Globus pallidus (tissue), 1 donor: ENCODE measurements at regions not wholly inside any gene's neighbourhood (a gene's known extent, or its start where the extent isn't known, plus 50 kb on each side); places are given as distances from the start of the nearest gene placed in this dataset.

Source experiments
- DNase-seq: peaks from one replicate; pipeline ENCODE4 v3.0.0-alpha.2; 2015; ENCODE audit warnings: low spot score

GRCh38 chr18:43883886-43884285, 606.6 kb upstream of the SYT4 start:
- no peak for DNase-seq

GRCh38 chr18:43886341-43886740, 609.1 kb upstream of the SYT4 start:
- no peak for DNase-seq

DNA sequence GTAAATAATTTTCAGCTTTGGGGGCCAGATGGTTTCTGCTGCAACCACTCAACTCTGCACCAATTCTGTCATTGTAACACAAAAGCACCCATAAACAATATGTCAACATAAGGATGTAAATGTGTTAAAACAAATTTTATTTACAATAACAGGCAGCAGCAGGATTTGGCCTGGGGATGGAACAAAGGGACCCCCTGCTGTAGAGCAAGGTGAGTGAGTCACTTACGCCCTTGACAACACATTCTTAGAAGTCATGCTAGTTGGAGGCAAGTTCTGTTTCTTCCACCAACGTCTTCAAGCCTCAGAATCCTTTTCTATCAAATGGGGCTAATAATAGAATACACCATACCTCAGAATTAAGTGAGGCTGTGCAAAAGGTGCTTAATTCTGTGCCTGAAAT, 610.2 kb upstream of the SYT4 start:
- no peak for DNase-seq

DNA sequence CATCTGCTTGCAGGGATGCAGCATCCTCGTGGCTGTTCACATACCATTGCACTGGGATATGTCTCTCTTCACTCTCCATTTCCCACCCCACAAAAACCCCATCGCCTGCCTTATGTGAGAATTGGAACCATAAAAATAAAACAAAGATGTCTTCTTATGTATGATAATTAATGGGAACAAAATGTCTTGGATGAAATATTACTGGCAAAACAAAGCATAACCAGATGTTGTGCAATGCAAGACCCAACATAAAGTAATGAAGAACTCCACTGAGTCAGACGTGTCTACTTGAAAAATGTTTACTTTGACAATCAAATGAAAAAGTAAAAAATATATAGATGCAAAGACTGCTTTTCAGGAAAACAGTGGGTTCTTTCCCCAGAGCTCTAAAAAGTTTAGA, 611.3 kb upstream of the SYT4 start:
- no peak for DNase-seq

- no peak for DNase-seq
These were observed 615.8 kb upstream of the SYT4 start for GRCh38 chr18:43893001-43893637.

DNA sequence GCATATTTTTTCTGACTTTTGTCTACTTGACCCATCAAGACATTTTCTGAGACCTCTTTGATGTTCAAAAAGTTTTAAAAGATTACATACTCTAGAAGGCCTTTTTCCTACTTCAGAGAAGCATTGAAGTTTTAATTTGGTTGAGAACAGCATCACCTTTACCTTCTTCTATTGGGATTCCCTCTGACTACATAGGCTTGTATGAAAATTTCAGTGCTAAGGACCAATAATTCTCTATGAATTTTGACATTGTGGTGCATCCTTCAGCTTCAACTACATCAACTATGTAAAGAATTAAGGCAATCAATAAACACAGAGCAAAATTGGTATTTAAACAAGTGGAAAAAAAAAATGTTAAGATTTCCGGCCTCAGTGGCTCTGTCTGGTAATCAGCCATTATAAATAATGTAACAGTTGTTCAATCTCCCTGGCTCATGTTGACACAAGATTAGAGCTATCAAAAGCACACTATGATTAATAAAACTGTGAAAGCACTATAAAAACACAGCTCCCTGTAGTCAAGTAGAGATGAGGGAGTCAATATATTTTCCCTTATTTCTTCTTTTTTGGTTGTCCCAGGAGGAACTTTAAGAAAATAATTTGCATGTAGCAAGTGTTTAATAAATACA, 627.0 kb upstream of the SYT4 start:
- no peak for DNase-seq

DNA sequence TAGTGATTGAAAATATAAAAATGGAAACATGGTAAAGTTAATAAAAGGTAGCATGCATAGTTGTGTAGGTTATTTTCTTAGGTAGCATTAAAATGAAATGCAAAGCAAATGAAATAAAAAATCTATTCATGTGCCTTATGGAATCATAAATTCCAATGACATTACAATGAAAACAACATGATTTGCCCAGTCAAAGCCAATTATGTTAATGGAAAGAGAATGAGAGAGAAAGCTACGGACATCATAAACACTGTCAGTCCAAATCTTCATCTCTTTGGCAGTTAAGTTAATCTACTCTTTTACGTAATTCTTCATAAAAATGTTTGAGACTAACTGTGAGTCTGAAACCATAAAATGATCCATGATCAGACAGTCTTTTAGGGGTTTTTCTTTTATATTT, 636.7 kb upstream of the SYT4 start:
- no peak for DNase-seq

GRCh38 chr18:43916984-43917383, 639.7 kb upstream of the SYT4 start:
- DNase-seq: no peak

DNA sequence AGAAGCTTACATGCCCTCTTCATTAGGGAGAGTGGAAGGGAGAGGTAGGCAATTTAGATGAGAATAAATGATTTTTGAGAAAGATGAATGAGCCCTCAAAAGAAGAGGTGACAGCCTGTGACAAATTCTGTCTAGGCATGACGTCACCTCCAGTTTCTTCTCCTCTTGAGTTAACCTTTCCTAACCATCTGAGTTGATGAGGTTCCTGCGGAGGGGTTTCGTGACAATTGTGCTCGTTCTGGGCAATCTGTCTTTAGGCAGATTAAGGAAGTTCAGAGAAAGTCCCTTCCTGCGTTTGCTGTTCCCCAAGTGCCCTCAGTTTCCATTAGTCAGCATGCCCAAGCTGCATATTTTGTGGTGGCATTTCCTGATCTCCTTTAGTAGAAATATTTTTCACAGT, 640.2 kb upstream of the SYT4 start:
- no peak for DNase-seq

- no peak for DNase-seq
These were observed 642.3 kb upstream of the SYT4 start for GRCh38 chr18:43919551-43919950.

GRCh38 chr18:43931439-43931838, 654.1 kb upstream of the SYT4 start:
- DNase-seq: no peak

DNA sequence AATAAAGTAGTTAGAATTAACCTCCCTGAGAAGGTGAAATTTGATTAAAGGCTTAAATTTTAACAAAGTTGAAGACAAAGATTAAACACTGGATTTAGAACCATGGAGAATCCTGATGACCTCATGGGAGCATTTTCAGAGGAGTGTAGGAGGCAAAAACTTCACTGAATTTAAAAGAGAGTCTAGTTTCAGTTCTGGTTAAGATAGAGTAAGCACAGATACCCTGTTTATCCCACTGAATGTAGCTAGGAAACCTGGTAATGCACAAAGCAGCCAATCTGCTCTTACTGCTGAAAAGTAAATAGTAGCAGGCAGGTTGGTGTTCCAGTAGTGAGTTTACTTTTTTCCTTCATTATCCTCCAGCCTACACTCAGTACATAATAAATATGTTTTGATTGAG, 654.9 kb upstream of the SYT4 start:
- DNase-seq: no peak

DNA sequence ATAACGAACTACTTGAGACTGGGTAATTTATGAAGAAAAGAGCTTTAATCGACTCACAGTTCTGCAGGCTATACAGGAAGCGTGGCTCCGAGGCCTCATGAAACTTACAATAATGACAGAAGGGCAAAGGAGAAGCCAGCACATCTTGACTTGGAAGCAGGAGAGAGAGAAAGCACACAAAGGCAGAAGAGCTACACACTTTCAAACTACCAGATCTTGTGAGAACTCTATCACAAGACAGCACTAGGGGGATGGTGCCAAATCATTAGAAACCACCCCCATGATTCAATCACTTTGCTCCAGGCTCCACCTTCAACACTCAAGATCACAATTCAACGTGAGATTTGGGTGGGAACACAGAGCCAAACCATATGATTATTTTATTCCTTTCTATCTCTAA, 655.9 kb upstream of the SYT4 start:
- DNase-seq: no peak

DNA sequence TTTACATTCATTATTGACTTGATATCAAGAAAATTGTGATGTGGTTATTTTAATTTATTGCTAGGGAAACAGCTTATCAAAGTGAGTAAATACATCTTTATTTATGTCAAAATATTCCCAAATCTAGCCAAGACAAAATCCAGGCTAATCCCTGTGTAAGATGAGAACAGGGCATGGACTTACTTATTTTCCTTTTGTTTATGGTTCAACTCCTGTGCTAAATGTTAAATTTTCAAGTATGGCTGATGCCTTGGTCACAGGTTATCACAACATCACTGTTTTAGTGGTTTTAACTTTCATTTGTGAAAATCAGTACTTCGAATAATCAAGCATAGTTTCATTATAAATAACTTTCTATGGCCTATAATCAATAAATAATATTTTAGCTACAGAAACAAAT, 657.0 kb upstream of the SYT4 start:
- no peak for DNase-seq

GRCh38 chr18:43934781-43935471, 657.6 kb upstream of the SYT4 start:
- DNase-seq: no peak

DNA sequence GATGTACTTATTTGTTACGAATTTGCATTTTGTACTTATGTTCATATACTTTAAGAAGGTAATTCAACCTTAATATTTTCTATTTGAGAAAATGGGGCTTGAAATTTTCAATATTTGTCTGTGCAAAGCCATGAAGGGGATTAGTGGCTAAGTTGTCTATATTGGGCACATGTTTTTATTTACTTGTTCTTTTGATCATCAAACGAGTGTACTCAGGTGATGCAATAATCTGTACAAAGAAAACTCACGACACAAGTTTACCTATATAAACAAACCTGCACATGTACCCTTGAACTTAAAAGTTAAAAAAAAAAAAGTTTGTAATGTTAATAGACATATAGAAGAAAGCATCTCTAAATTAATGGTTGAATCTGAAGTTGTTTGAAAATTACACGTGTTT, 658.9 kb upstream of the SYT4 start:
- DNase-seq: no peak

DNA sequence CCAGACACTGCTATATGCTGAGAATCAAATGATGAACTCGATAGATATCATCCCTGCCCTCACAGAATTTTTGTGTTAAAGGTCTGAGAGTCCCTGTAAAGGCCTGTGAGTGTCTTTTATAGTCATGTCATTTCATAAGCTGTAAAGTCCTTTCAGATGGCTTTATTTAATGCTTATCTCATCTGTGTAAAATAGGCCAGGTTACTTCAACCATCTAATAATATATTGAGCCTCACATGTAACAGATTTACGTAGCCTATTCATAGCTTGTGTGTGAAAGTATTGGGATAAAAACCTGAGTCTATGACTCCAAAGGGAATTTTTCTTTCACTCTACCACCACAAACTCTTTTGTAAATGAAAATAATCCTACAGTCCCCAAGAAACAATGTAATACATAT, 672.0 kb upstream of the SYT4 start:
- no peak for DNase-seq

DNA sequence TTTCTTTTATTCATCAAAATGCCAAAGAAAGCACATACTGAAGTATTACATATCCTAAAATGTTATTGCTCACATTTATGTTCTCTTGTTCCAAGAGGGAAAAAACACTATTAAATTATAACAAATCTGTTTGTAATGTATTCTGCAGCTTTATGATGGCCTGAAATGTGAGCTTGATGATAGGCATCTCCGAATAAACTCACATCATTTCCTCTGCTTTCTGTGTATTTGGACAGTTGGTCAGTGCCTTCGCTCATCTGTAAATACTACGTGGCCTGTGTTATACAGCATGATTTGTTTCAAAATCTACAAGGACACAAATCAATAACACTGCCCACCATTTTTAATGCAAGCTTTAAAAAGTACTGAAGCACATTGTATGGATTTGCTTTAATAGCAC, 672.8 kb upstream of the SYT4 start:
- DNase-seq: no peak

- DNase-seq: no peak
These were observed 675.1 kb upstream of the SYT4 start for GRCh38 chr18:43952398-43952797.

GRCh38 chr18:43961722-43962121, 684.4 kb upstream of the SYT4 start:
- DNase-seq: no peak

GRCh38 chr18:43964666-43965065, 687.4 kb upstream of the SYT4 start:
- no peak for DNase-seq

DNA sequence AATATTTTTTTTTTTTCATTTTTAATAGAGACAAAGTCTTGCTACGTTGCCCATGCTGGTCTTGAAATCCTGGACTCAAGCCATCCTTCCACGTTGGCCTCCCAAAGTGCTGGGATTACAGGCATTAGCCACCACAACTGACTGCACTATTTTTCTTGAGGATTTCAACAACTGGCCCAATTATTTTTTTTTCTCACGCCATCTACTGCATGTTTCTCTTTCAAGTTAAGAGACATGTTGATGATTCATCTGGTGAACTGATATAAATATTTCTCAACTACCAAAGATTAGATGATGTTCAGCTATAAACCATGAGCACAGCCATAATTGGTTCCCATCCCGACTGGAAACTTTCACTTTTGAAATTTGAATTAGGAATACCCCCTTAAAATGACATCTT, 688.4 kb upstream of the SYT4 start:
- DNase-seq: no peak

DNA sequence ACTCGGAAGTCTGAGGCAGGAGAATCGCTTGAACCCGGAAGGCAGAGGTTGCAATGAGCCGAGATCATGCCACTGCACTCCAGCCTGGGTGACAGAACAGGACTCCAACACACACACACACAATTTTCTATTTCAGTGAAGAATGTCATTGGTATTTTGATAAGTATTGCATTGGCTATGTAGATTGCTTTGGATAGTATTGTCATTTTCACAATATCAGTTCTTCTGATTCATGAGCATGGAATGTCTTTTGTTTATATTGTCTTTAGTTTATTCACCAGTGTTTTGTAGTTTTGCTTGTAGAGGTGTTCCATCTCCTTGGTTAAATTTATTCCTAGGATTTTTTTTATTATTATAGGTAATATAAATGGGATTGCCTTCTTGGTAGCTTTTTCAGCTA, 693.4 kb upstream of the SYT4 start:
- no peak for DNase-seq

- DNase-seq: no peak
These were observed 700.9 kb upstream of the SYT4 start for GRCh38 chr18:43978174-43978573.
